GM12872 (cell line): ENCODE measurements at regions not wholly inside any gene's neighbourhood (a gene's known extent, or its start where the extent isn't known, plus 50 kb on each side); places are given as distances from the start of the nearest gene placed in this dataset.

Experiments used
- CTCF ChIP-seq: IDR thresholded peaks from 3 replicates; pipeline ENCODE4 v1.5.1; 2011; ENCODE audit warnings: low read depth, mild to moderate bottlenecking, low read length, moderate library complexity; ENCODE audit not compliant: insufficient read depth

GRCh38 chr3:78540485-78540884 is 1227.3 kb downstream of the ROBO1 start:
- no peak for TF ChIP-seq CTCF

GRCh38 chr3:78545827-78546226 is 1222.0 kb downstream of the ROBO1 start:
- no peak for TF ChIP-seq CTCF
